GM18870 (cell line): ENCODE measurements at regions not wholly inside any gene's neighbourhood (a gene's known extent, or its start where the extent isn't known, plus 50 kb on each side); places are given as distances from the start of the nearest gene placed in this dataset.

Experiments used
- ATAC-seq: cut with Tn5 transposase; IDR thresholded peaks from one replicate; pipeline ENCODE4 v1.9.1; 2021; ENCODE audit warnings: moderate library complexity; ENCODE audit not compliant: unreplicated experiment

DNA sequence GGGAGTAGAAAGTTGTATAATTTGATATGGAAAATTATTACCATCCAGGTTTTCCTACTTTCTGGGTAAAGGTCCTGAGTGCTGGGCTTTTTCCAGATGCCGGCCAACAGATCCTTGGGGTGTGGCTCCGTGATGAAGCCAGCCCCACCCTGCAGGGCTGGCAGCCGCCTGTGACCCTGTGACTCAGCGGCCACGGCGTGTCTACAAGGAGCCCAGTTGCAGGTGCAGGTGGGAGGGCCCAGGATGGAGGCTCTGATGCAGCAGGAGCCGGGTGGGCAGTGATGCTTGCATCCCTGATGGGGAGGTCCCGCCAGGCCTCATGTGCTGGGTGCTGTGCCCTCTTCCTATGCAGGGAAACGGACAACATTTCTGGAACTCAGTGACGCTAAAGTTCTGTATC, 96.0 kb upstream of the ALKAL2 start:
- no peak for ATAC-seq

DNA sequence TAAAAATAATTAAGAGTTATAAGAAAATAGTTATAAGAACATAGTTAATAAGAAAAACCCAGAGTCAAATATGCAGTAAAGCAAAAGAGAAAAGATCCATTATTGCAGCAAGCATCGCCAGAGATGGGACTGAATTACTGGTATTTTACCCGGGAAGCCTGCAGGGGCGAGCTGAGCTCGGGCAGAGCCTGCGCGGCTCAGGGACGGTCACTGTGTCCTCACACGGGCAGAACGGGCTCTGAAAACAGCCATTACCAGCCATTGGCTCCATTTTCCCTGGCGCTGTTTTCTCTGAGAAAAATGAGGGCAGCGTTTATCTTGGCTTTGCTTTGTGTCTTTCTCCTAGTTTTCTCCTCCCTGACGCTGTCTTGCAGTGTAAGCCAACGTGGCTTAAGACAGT, 95.3 kb upstream of the ALKAL2 start:
- no peak for ATAC-seq

DNA sequence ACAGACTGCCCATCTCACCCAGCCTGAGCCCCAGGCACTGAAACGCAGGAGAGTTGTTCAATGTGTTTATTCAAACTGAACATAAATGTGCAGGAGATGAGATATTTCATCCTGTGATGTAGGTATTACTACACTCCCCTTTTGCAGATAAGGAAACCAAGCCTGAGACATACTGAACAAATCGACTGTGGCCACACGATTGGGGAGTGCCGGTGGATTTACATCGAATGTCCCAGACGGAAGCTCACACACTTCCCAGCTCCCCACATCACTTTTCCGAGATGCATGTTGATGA, 94.8 kb upstream of the ALKAL2 start:
- ATAC-seq: no peak

DNA sequence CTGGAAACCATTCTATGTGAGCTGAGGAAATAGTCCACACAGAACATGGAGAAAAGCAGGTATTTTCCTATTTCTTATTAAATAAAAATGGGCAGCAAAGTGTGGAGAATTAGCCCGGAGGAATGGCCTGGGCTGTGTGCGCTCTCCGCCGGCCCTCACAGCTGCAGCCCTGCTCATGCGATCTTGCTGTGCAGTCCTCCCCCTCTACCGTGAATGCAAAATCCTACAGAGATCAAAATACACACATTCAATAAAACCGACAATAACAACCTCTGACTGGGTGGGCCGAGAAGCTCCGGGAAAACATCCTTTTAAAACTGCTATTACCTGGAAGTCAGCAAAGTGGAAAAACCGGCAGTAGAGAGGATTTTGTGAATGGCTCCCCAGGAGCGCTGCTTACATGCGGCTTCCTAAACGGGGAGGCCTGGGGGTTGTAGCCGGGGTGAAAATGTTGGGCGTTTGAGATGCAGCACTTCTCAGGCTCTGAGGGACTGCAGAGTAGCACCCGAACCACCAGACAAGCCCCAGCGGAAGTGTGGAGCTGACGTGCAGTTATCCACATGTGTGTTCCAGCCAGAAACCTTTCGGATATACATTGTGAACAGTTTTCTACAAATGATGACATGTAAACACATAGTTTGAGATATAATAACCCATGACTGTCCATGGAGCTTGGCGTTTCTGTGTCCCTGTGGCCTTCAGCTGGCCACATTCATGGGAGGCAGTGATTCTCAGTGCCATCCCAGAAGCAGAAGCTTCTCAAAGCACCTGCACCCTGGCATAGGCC, 94.2 kb upstream of the ALKAL2 start:
- ATAC-seq: no peak

- no peak for ATAC-seq
These were observed 93.3 kb upstream of the ALKAL2 start for GRCh38 chr2:381181-381580.

DNA sequence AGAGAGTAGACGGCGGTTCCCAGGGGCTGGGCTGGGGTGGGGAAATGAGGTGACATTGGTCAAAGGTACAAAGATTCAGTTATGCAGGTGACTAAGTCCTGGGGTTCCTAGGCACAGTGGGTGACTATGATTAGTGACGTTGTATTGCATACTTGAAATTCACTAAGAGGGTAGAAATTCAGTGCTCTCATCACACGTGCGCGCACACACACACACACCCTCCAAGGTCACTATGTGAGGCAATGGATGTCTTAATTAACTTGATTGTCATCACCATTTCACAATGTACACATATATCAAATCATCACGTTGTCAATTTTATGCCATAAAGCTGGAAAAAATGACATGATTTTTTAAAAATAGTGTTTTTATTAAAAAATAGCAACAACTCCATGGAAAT, 92.9 kb upstream of the ALKAL2 start:
- ATAC-seq: no peak

DNA sequence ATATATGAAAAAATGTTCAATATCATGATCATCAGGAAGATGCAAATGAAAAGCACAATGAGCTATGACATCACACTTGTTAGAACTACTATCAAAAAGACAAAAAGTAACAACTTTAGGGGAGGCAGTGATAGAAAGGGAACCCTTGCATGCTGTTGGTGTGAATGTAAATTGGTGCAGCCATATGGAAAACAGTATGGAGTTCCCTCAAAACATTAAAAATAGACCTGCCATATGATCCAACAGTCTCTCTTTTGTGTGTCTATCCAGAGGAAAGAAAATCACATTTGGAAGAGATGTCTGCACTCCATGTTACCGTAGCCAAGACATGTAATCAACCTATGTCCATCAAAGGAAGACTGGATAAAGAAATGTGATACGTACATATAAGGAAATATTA, 92.3 kb upstream of the ALKAL2 start:
- no peak for ATAC-seq

DNA sequence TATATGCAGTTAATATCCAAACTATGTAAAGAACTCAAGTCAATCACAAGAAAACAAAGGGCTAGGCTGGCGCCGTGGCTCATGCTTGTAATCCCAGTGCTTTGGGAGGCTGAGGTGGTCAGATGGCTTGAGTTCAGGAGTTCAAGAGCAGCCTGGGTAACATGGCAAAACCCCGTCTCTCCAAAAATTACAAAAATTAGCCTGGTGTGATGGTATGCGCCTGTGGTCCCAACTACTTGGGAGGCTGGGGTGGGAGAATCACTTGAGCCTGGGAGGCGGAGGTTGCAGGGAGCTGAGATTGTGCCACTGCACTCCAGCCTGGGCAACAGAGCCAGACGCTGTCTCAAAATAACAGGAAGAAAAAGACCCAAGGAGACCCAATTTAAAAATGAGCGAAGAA, 91.9 kb upstream of the ALKAL2 start:
- ATAC-seq: no peak

GRCh38 chr2:378364-378763, 90.5 kb upstream of the ALKAL2 start:
- no peak for ATAC-seq

GRCh38 chr2:377414-377813, 89.5 kb upstream of the ALKAL2 start:
- ATAC-seq: no peak

GRCh38 chr2:375956-376307, 88.0 kb upstream of the ALKAL2 start:
- ATAC-seq: no peak

DNA sequence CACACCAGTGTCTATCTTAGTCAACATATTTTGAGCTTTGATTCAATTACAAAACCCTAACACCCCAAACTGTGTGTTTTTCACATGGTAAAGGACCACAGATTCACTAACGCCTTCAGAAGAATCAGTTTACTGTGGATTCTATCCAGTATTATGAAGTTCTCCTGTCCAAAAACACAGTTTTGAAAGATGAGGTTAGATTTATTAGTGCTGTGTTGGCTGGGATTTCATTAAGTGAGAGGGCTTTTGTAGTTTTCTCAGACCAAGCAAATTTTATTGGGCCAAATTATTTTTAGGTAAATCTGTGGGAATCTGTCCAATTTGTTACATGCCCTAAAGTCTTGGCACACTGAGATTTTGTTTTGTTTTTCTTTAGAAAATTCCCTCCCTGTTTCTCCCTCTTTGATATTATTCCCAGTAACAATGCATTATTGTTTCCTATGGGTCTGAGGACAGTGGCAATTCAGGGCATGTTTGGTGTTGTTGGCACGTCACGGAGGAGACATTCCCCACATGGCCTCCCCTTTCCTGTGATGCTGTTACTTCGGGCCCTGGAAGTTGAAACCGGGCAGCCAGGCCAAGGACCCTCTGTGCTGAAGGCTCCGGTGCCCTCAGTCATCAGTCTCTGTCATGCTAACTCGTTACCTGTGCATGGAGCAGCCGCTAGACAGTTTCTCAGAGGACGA, 87.5 kb upstream of the ALKAL2 start:
- no peak for ATAC-seq

DNA sequence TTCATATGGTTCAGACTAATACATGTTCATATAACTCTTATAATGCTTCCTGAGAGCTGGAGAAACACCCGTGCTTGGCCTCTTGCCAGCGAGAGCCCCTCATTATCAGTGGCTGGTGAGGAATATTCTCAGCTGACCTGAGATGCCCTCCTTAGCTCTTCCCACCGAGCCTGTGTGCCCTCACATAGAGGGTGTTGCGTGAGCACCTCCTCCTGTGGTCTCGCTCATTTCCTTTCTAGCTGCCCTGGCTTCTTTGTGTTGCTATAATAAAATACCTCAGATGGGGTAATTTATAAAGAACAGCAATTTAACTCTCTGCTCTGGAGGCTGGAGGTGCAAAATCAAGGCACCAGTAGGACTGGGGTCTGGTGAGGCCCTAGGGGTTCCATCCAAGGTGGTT, 80.5 kb upstream of the ALKAL2 start:
- ATAC-seq: no peak

GRCh38 chr2:367246-367645, 79.4 kb upstream of the ALKAL2 start:
- ATAC-seq: no peak

GRCh38 chr2:366706-367105, 78.8 kb upstream of the ALKAL2 start:
- no peak for ATAC-seq

- no peak for ATAC-seq
These were observed 77.7 kb upstream of the ALKAL2 start for GRCh38 chr2:365367-366275.

GRCh38 chr2:363824-364470, 76.1 kb upstream of the ALKAL2 start:
- no peak for ATAC-seq

DNA sequence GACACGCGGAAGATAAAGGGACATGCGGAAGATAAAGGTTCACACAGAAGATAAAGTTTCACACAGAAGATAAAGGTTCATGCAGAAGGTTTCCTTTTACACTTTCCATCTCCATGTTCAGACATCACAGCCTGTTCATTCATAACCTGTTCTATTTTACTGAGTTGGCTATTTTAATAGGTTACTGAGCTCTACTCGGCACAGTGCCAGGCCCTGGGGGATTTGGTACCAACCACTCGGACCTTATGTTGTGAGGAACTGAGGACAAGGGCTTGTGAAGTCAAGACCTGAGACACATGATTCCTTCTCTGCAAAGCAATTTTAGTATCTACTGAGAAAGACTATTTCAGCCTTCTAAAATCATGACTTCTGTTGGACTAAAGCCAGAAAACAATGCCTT, 75.0 kb upstream of the ALKAL2 start:
- ATAC-seq: no peak

GRCh38 chr2:360124-360523, 72.2 kb upstream of the ALKAL2 start:
- no peak for ATAC-seq

- no peak for ATAC-seq
These were observed 71.2 kb upstream of the ALKAL2 start for GRCh38 chr2:359047-359446.

GRCh38 chr2:357811-358210, 69.9 kb upstream of the ALKAL2 start:
- no peak for ATAC-seq
